HCT116 (cell line): ENCODE measurements at regions not wholly inside any gene's neighbourhood (a gene's known extent, or its start where the extent isn't known, plus 50 kb on each side); places are given as distances from the start of the nearest gene placed in this dataset.

Experiments used
- ATAC-seq: fragments of 200-7000 bp; cut with Tn5 transposase; 2 replicates; pipeline ENCODE4 v1.9.1; 2020; ENCODE audit warnings: mild to moderate bottlenecking, moderate library complexity
- BruUV-seq: library from RNA; stranded (reverse); fragments of 400-500 nt; replicated peaks from 2 replicates; lab custom pipeline; 2021; lab: Mats Ljungman, UMichigan
- CTCF ChIA-PET: fragments of 300-600 bp; sonication (Branson Sonifier 250); formaldehyde crosslinking; loops from one replicate; lab custom pipeline; 2021; ENCODE audit warnings: antibody characterized with exemption; lab: Charles Lee
- POLR2A ChIA-PET: fragments of 300-600, 350-600 bp; sonication (Branson Sonifier 250); formaldehyde crosslinking; loops from one replicate; lab custom pipeline; 2021; ENCODE audit warnings: antibody characterized with exemption; lab: Charles Lee
- RAD21 ChIA-PET, 2 experiments: fragments of 300-600 bp; sonication (Branson Sonifier 250); formaldehyde crosslinking; loops; one replicate each; lab custom pipeline; 2023; ENCODE audit warnings: low total read pairs in 2 of 2; ENCODE audit not compliant: uncharacterized antibody in 2 of 2, unreplicated experiment in 2 of 2, low non-redundant PET in 1 of 2; lab: Charles Lee
- DNase-seq: peaks from one replicate; pipeline ENCODE4 v3.0.0-alpha.2; 2010; ENCODE audit warnings: low read depth, low spot score
- H2AFZ ChIP-seq: fragments of 200-600 bp; shearing (Covaris generic), sonication (generic); 2 replicates; pipeline ENCODE4 v1.6.1; 2017; ENCODE audit warnings: low read depth, mixed run types, mixed read lengths, antibody characterized with exemption, low read length; ENCODE audit not compliant: poor library complexity, severe bottlenecking
- H3K27ac ChIP-seq: 2 replicates; pipeline ENCODE4 v1.5.1; 2012; ENCODE audit warnings: low read depth, low read length
- H3K27me3 ChIP-seq: fragments of 200-600 bp; sonication (generic); 2 replicates; pipeline ENCODE4 v1.6.1; 2016; ENCODE audit warnings: mixed run types, low read length, mixed read lengths; ENCODE audit not compliant: insufficient read depth
- H3K36me3 ChIP-seq, 2 experiments: fragments of 200-500 bp in 1 of 2; fragments of 200-600 bp in 1 of 2; sonication (Bioruptor generic) in 1 of 2; sonication (generic) in 1 of 2; 2 replicates each; pipeline versions ENCODE4 v1.5.1 to v1.6.1; 2014 to 2016; ENCODE audit warnings: low read length in 2 of 2, inconsistent platforms in 1 of 2, mixed read lengths in 1 of 2, mixed run types in 1 of 2; ENCODE audit not compliant: insufficient read depth in 2 of 2, control insufficient read depth in 1 of 2
- H3K4me1 ChIP-seq, 2 experiments: fragments of 200-600 bp in 1 of 2; sonication (generic) in 1 of 2; 2 replicates each; pipeline versions ENCODE4 v1.5.1 to v1.6.1; 2012 to 2017; ENCODE audit warnings: low read length in 2 of 2, inconsistent platforms in 1 of 2, mild to moderate bottlenecking in 1 of 2, mixed read lengths in 1 of 2, mixed run types in 1 of 2, moderate library complexity in 1 of 2; ENCODE audit not compliant: insufficient read depth in 2 of 2, control insufficient read depth in 1 of 2
- H3K4me2 ChIP-seq: fragments of 200-600 bp; sonication (generic); 2 replicates; pipeline ENCODE4 v1.6.1; 2017; ENCODE audit warnings: mixed run types, low read length, mixed read lengths
- H3K4me3 ChIP-seq, 2 experiments: fragments of 200-600 bp in 1 of 2; sonication (generic) in 1 of 2; replicated peaks in 1 of 2; 2 replicates each; pipeline ENCODE4 v1.5.1; 2011 to 2016; ENCODE audit warnings: low read length in 2 of 2, control low read depth in 1 of 2, low read depth in 1 of 2, mild to moderate bottlenecking in 1 of 2, mixed read lengths in 1 of 2, mixed run types in 1 of 2
- H3K79me2 ChIP-seq: fragments of 200-600 bp; sonication (generic); 2 replicates; pipeline ENCODE4 v1.6.1; 2017; ENCODE audit warnings: mild to moderate bottlenecking, mixed run types, low read length, moderate library complexity, mixed read lengths; ENCODE audit not compliant: insufficient read depth
- H3K9ac ChIP-seq: fragments of 200-600 bp; sonication (generic); 2 replicates; pipeline ENCODE4 v1.6.1; 2016; ENCODE audit warnings: low read length, mixed read lengths
- H3K9me2 ChIP-seq: fragments of 200-600 bp; sonication (generic), shearing (Covaris generic); 2 replicates; pipeline ENCODE4 v1.6.1; 2017; ENCODE audit warnings: mixed run types, mild to moderate bottlenecking, moderate library complexity; ENCODE audit not compliant: insufficient read depth
- H3K9me3 ChIP-seq, 2 experiments: fragments of 200-500 bp in 1 of 2; fragments of 200-600 bp in 1 of 2; sonication (Bioruptor generic) in 1 of 2; sonication (generic) in 1 of 2; 2 replicates each; pipeline ENCODE4 v1.6.1; 2014 to 2017; ENCODE audit warnings: low read length in 2 of 2, mixed read lengths in 2 of 2, inconsistent platforms in 1 of 2, low read depth in 1 of 2, mild to moderate bottlenecking in 1 of 2, mixed run types in 1 of 2, moderate library complexity in 1 of 2; ENCODE audit not compliant: control insufficient read depth in 1 of 2, insufficient read depth in 1 of 2
- H4K20me1 ChIP-seq: fragments of 200-600 bp; sonication (generic), shearing (Covaris generic); 2 replicates; pipeline ENCODE4 v1.6.1; 2017; ENCODE audit warnings: mixed run types, mild to moderate bottlenecking, moderate library complexity; ENCODE audit not compliant: insufficient read depth
- CBX3 ChIP-seq: IDR thresholded peaks from 2 replicates; pipeline ENCODE4 v1.6.1; 2012; ENCODE audit warnings: low read depth
- EGR1 ChIP-seq: IDR thresholded peaks from 2 replicates; pipeline ENCODE4 v1.6.1; 2012; ENCODE audit warnings: low read depth
- ELF1 ChIP-seq: IDR thresholded peaks from 2 replicates; pipeline ENCODE4 v1.6.1; 2012; ENCODE audit warnings: low read depth, borderline replicate concordance
- EZH2 ChIP-seq: fragments of 200-600 bp; sonication (generic); IDR thresholded peaks from 2 replicates; pipeline ENCODE4 v1.6.1; 2017; ENCODE audit warnings: antibody characterized with exemption, mixed run types
- FOSL1 ChIP-seq: IDR thresholded peaks from 2 replicates; pipeline ENCODE4 v1.6.1; 2012; ENCODE audit warnings: low read depth
- POLR2A ChIP-seq: IDR thresholded peaks from 2 replicates; pipeline ENCODE4 v1.7.0; 2011; ENCODE audit warnings: borderline replicate concordance; ENCODE audit not compliant: insufficient read depth, insufficient read length; ENCODE audit errors: extremely low read depth
- SRF ChIP-seq: IDR thresholded peaks from 2 replicates; pipeline ENCODE4 v1.6.1; 2012; ENCODE audit warnings: low read depth
- ZFX ChIP-seq: fragments of 450-650 bp; IDR thresholded peaks from 2 replicates; pipeline ENCODE4 v1.6.1; 2017
- ZNF274 ChIP-seq: fragments of 200-500 bp; sonication (Bioruptor generic); IDR thresholded peaks from 2 replicates; pipeline ENCODE4 v1.6.1; 2014; ENCODE audit warnings: mild to moderate bottlenecking, low read depth, low read length, inconsistent platforms
- intact Hi-C: fragments of 100-400 bp; cut with micrococcal nuclease; formaldehyde crosslinking; loops from 2 replicates; pipeline ENCODE4 v1.10.0; 2022
- TF ChIP-seq, protein P1 (sequence below): IDR thresholded peaks from 2 replicates; pipeline ENCODE4 v1.6.1; 2011; ENCODE audit warnings: mild to moderate bottlenecking, low read length, moderate library complexity; ENCODE audit not compliant: insufficient replicate concordance; ENCODE audit errors: extremely low read depth

GRCh38 chr5:172582940-172583339, 58.1 kb upstream of the NEURL1B start:
- H3K79me2 ChIP-seq = no peaks in the 10 kb centered on the region
- no peak overlapping the region for H3K27ac ChIP-seq
- H3K27me3 ChIP-seq = peaks cover 13% of the 10 kb centered on the region; the same call in 1 of the 2 replicates
- no peaks in the 10 kb centered on the region for H3K36me3 ChIP-seq
- no peak for DNase-seq
- H3K9ac ChIP-seq = no peak overlapping the region
- ATAC-seq = no peak
- intact Hi-C loops = no loop called here
- no peak overlapping the region for H3K4me2 ChIP-seq
- no peaks in the 10 kb centered on the region for H3K9me3 ChIP-seq
- no peaks in the 10 kb centered on the region for H3K9me2 ChIP-seq
- no TSS peak for BruUV-seq
- H4K20me1 ChIP-seq = no peaks in the 10 kb centered on the region
- H3K4me3 ChIP-seq = no peak overlapping the region
- TF ChIP-seq FOSL1 (no peak), EZH2 (no peak), POLR2A (no peak), SRF (no peak), EGR1 (no peak), ZFX (no peak), ZNF274 (no peak), CBX3 (no peak)
- H2AFZ ChIP-seq = no peak overlapping the region
- ChIA-PET POLR2A (no interaction called here), CTCF (no interaction called here), RAD21 (no interaction called here)
- no peaks in the 10 kb centered on the region for H3K4me1 ChIP-seq

- H3K9ac ChIP-seq = no peak overlapping the region
- DNase-seq = no peak
- H3K36me3 ChIP-seq = no peaks in the 10 kb centered on the region
- H3K9me3 ChIP-seq = no peaks in the 10 kb centered on the region
- CTCF ChIA-PET = no interaction called here
- H2AFZ ChIP-seq = no peak overlapping the region
- no TSS peak for BruUV-seq
- intact Hi-C loops = no loop called here
- H3K4me3 ChIP-seq = no peak overlapping the region
- RAD21 ChIA-PET = no interaction called here
- no peaks in the 10 kb centered on the region for H4K20me1 ChIP-seq
- no peak overlapping the region for H3K27ac ChIP-seq
- no peak for ATAC-seq
- TF ChIP-seq ELF1 (no peak), FOSL1 (no peak)
- TF ChIP-seq, protein P1, sequence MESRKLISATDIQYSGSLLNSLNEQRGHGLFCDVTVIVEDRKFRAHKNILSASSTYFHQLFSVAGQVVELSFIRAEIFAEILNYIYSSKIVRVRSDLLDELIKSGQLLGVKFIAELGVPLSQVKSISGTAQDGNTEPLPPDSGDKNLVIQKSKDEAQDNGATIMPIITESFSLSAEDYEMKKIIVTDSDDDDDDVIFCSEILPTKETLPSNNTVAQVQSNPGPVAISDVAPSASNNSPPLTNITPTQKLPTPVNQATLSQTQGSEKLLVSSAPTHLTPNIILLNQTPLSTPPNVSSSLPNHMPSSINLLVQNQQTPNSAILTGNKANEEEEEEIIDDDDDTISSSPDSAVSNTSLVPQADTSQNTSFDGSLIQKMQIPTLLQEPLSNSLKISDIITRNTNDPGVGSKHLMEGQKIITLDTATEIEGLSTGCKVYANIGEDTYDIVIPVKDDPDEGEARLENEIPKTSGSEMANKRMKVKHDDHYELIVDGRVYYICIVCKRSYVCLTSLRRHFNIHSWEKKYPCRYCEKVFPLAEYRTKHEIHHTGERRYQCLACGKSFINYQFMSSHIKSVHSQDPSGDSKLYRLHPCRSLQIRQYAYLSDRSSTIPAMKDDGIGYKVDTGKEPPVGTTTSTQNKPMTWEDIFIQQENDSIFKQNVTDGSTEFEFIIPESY = no peak
- TF ChIP-seq, all 23 proteins: peak for 0
- POLR2A ChIA-PET = no interaction called here
- no peaks in the 10 kb centered on the region for H3K4me1 ChIP-seq
- H3K9me2 ChIP-seq = no peaks in the 10 kb centered on the region
- no peak overlapping the region for H3K4me2 ChIP-seq
- H3K27me3 ChIP-seq = peaks cover 13% of the 10 kb centered on the region; the same call in 1 of the 2 replicates
- no peaks in the 10 kb centered on the region for H3K79me2 ChIP-seq
Observed at GRCh38 chr5:172581315-172581714, 59.7 kb upstream of the NEURL1B start.
